ENCODE measurements at regions not wholly inside any gene's neighbourhood (a gene's known extent, or its start where the extent isn't known, plus 50 kb on each side); places are given as distances from the start of the nearest gene placed in this dataset.
"Not testable (repeated sequence)": the region's sequence is repeated elsewhere in the genome, so short reads cannot be mapped to it uniquely, and the experiment has no call there.

- DNase-seq (ENCODE audit: low read depth in 4 of 4, low spot score in 3 of 4) = not testable (repeated sequence)
Observed at GRCh38 chr5:98030273-98030672, 743.2 kb upstream of the RGMB start.

- not testable (repeated sequence) for DNase-seq (ENCODE audit: low read depth in 4 of 4, low spot score in 3 of 4)
Observed at GRCh38 chr5:98031036-98031435, 742.4 kb upstream of the RGMB start.

GRCh38 chr5:98031496-98031895, 742.0 kb upstream of the RGMB start:
- DNase-seq (ENCODE audit: low read depth in 4 of 4, low spot score in 3 of 4) = no peak

GRCh38 chr5:98031926-98032325, 741.5 kb upstream of the RGMB start:
- no peak for DNase-seq (ENCODE audit: low read depth in 4 of 4, low spot score in 3 of 4)

- DNase-seq (ENCODE audit: low read depth in 4 of 4, low spot score in 3 of 4) = no peak
Observed at GRCh38 chr5:98041661-98042060, 731.8 kb upstream of the RGMB start.

- DNase-seq (ENCODE audit: low read depth in 4 of 4, low spot score in 3 of 4) = no peak
Observed at GRCh38 chr5:98042521-98042920, 730.9 kb upstream of the RGMB start.

- no peak for DNase-seq (ENCODE audit: low read depth in 4 of 4, low spot score in 3 of 4)
Observed at GRCh38 chr5:98042961-98043360, 730.5 kb upstream of the RGMB start.

GRCh38 chr5:98050583-98050982, 722.9 kb upstream of the RGMB start:
- no peak for DNase-seq (ENCODE audit: low read depth in 4 of 4, low spot score in 3 of 4)

GRCh38 chr5:98053170-98053569, 720.3 kb upstream of the RGMB start:
- DNase-seq (ENCODE audit: low read depth in 4 of 4, low spot score in 3 of 4) = no peak

- no peak for DNase-seq (ENCODE audit: low read depth in 4 of 4, low spot score in 3 of 4)
Observed at GRCh38 chr5:98060148-98060547, 713.3 kb upstream of the RGMB start.

GRCh38 chr5:98064118-98064685, 709.3 kb upstream of the RGMB start:
- DNase-seq (ENCODE audit: low read depth in 4 of 4, low spot score in 3 of 4) = no peak

GRCh38 chr5:98065261-98065909, 708.1 kb upstream of the RGMB start:
- no peak for DNase-seq (ENCODE audit: low read depth in 4 of 4, low spot score in 3 of 4)

- DNase-seq (ENCODE audit: low read depth in 4 of 4, low spot score in 3 of 4) = no peak
Observed at GRCh38 chr5:98066910-98067309, 706.6 kb upstream of the RGMB start.

GRCh38 chr5:98069876-98070512, 703.5 kb upstream of the RGMB start:
- DNase-seq (ENCODE audit: low read depth in 4 of 4, low spot score in 3 of 4) = no peak

GRCh38 chr5:98072921-98073320, 700.5 kb upstream of the RGMB start:
- DNase-seq (ENCODE audit: low read depth in 4 of 4, low spot score in 3 of 4) = no peak

- DNase-seq (ENCODE audit: low read depth in 4 of 4, low spot score in 3 of 4) = no peak
Observed at GRCh38 chr5:98076501-98076900, 697.0 kb upstream of the RGMB start.

GRCh38 chr5:98085593-98085992, 687.9 kb upstream of the RGMB start:
- no peak for DNase-seq (ENCODE audit: low read depth in 4 of 4, low spot score in 3 of 4)

GRCh38 chr5:98095072-98095471, 678.4 kb upstream of the RGMB start:
- DNase-seq (ENCODE audit: low read depth in 4 of 4, low spot score in 3 of 4) = no peak

- DNase-seq (ENCODE audit: low read depth in 4 of 4, low spot score in 3 of 4) = no peak
Observed at GRCh38 chr5:98096155-98096554, 677.3 kb upstream of the RGMB start.

GRCh38 chr5:98099448-98100105, 673.9 kb upstream of the RGMB start:
- DNase-seq (ENCODE audit: low read depth in 4 of 4, low spot score in 3 of 4) = no peak

- DNase-seq (ENCODE audit: low read depth in 4 of 4, low spot score in 3 of 4) = no peak
Observed at GRCh38 chr5:98101131-98101530, 672.3 kb upstream of the RGMB start.

- no peak for DNase-seq (ENCODE audit: low read depth in 4 of 4, low spot score in 3 of 4)
Observed at GRCh38 chr5:98102936-98103335, 670.5 kb upstream of the RGMB start.

All from left renal pelvis (tissue), 4 donors.